ENCODE measurements at regions not wholly inside any gene's neighbourhood (a gene's known extent, or its start where the extent isn't known, plus 50 kb on each side); places are given as distances from the start of the nearest gene placed in this dataset.

DNA sequence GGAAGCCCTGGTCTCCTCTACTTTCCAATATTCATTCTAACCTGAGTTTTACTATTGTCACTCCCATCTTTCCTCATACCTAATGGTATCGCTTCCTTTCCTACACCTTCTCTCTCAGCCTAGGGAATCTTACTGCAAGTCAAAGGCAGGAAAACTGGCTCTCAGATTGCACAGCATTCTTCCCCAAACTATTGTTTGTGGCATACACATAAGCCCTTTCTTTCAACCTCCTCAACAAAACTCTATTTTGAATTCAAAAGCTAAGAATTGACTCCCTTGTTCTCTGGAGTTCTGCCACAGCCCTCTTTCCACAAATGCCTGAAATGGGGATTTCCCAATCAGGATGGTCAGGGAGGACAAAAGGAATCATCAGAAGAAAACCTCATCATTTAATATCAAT lies 181.5 kb downstream of the FAM76B start:
- Histone ChIP-seq H2BK15ac (ENCODE audit: low read length) (no peak overlapping the region), H3K18ac (ENCODE audit: extremely low read depth, low read length) (peak overlapping the region; percentile 62; the same call in 1 of the 2 replicates), H2AK5ac (ENCODE audit: low read depth, low read length) (no peak overlapping the region), H3K27me3 (replicated peaks in 1 of 4; ENCODE audit: control insufficient read depth in 3 of 4, extremely low read depth in 1 of 4, insufficient read depth in 3 of 4, low read length in 3 of 4) (no peaks in the 10 kb centered on the region), H3K4me3 (ENCODE audit: extremely low read depth in 1 of 4, insufficient read depth in 2 of 4, low read depth in 3 of 4, low read length in 4 of 4) (no peak overlapping the region), H4K8ac (ENCODE audit: extremely low read depth, insufficient read depth, low read length) (no peak overlapping the region), H4K91ac (replicated peaks; ENCODE audit: insufficient read length, low read length) (no peak overlapping the region), H4K5ac (ENCODE audit: insufficient read length, low read depth, low read length) (no peak overlapping the region), H3K14ac (ENCODE audit: insufficient read length) (no peak overlapping the region), H3K23ac (ENCODE audit: insufficient read length) (no peak overlapping the region), H4K20me1 (replicated peaks in 1 of 2; ENCODE audit: control insufficient read depth in 1 of 2, insufficient read depth in 2 of 2, low read length in 2 of 2) (no peaks in the 10 kb centered on the region), H3K23me2 (ENCODE audit: low read depth, low read length) (no peaks in the 10 kb centered on the region), H2BK20ac (ENCODE audit: low read length) (no peak overlapping the region; the same call in 1 of the 2 replicates), H3K27ac (ENCODE audit: low read depth, low read length) (no peak overlapping the region), H3K4me2 (ENCODE audit: insufficient read depth in 1 of 2, low read depth in 2 of 2, low read length in 2 of 2) (peak overlapping the region; percentile 24 to 41; a peak in 2 of 4 replicates), H2BK120ac (replicated peaks; ENCODE audit: low read depth, low read length) (no peak overlapping the region), H3K36me3 (ENCODE audit: control insufficient read depth in 2 of 4, insufficient read depth in 4 of 4, low read length in 3 of 4) (no peaks in the 10 kb centered on the region), H3K9me3 (ENCODE audit: insufficient read depth in 2 of 2, low read depth in 1 of 2, low read length in 1 of 2) (no peaks in the 10 kb centered on the region), H3K4ac (replicated peaks; ENCODE audit: insufficient read length, low read depth, low read length) (no peak overlapping the region), H3K4me1 (replicated peaks in 1 of 4; ENCODE audit: control insufficient read depth in 3 of 4, insufficient read depth in 4 of 4, low read length in 3 of 4) (peaks cover 0 to 6% (median 1%) of the 10 kb centered on the region in 4 experiments; a peak in 3 of 7 replicates), H3K56ac (replicated peaks; ENCODE audit: insufficient read length, low read depth, low read length) (no peak overlapping the region), H2AFZ (ENCODE audit: low read length) (peak overlapping the region; percentile 76), H3K79me1 (ENCODE audit: low read depth, low read length) (no peaks in the 10 kb centered on the region), H3K79me2 (ENCODE audit: control insufficient read depth in 1 of 2, insufficient read depth in 2 of 2, low read length in 2 of 2) (no peaks in the 10 kb centered on the region), H3K9ac (replicated peaks in 1 of 4; ENCODE audit: extremely low read depth in 1 of 4, low read depth in 3 of 4, low read length in 3 of 4) (no peak overlapping the region), H2BK12ac (ENCODE audit: low read depth, low read length) (no peak overlapping the region), H2BK5ac (ENCODE audit: low read depth, low read length) (no peak overlapping the region; the same call in 1 of the 2 replicates)
- CTCF ChIA-PET (ENCODE audit: partially characterized antibody), result interaction anchor here (0.7 kb wide), 1 partner anchor 66 kb away, joined by 3 read pairs; no protein-coding TSS in a partner anchor
- FAIRE-seq (no peak), DNase-seq (ENCODE audit: low read depth in 1 of 2, low spot score in 2 of 2) (no peak)
- whole genome bisulfite sequencing, 2 experiments (ENCODE audit: extremely low coverage in 1 of 2, insufficient coverage in 1 of 2, insufficient read length in 1 of 2, insufficient replicate concordance in 2 of 2, low coverage in 1 of 2, low lambda C conversion rate in 2 of 2, missing lambda C conversion rate in 1 of 2), result 67% methylated on average over 1 of the region's 1 CpG; no CpG with 5 or more reads in 1 of the 2 experiments
- POLR2A ChIA-PET (ENCODE audit: partially characterized antibody), result no interaction called here
- TF ChIP-seq CTBP2 (IDR thresholded peaks at IDR 0.05; ENCODE audit: borderline replicate concordance, insufficient read depth, insufficient read length, low read length), result no peak
- no peak for TF ChIP-seq NANOG (IDR thresholded peaks at IDR 0.05; ENCODE audit: insufficient read depth, low read depth, low read length, poor library complexity, severe bottlenecking)
- TF ChIP-seq GABPA (IDR thresholded peaks at IDR 0.05; ENCODE audit: borderline replicate concordance, insufficient read depth, low read length), result no peak
- TF ChIP-seq POLR2AphosphoS5 (IDR thresholded peaks at IDR 0.05; ENCODE audit: low read depth, low read length), result no peak
- no peak for TF ChIP-seq HDAC6 (IDR thresholded peaks at IDR 0.05; ENCODE audit: low read depth, low read length)
- TF ChIP-seq CHD1 (IDR thresholded peaks at IDR 0.05; ENCODE audit: low read depth, low read length), result no peak
- TF ChIP-seq CBX8 (IDR thresholded peaks at IDR 0.05; ENCODE audit: borderline replicate concordance, low read depth, low read length), result no peak
- TF ChIP-seq TCF12 (IDR thresholded peaks at IDR 0.05; ENCODE audit: low read depth, low read length), result no peak
- TF ChIP-seq YY1 (IDR thresholded peaks at IDR 0.05; ENCODE audit: low read depth, low read length), result no peak
- no peak for TF ChIP-seq NRF1 (IDR thresholded peaks at IDR 0.05; ENCODE audit: low read depth, low read length)
- TF ChIP-seq, protein P1, sequence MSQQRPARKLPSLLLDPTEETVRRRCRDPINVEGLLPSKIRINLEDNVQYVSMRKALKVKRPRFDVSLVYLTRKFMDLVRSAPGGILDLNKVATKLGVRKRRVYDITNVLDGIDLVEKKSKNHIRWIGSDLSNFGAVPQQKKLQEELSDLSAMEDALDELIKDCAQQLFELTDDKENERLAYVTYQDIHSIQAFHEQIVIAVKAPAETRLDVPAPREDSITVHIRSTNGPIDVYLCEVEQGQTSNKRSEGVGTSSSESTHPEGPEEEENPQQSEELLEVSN (IDR thresholded peaks at IDR 0.05), result no peak
- no peak for TF ChIP-seq CEBPB (IDR thresholded peaks at IDR 0.05; ENCODE audit: low read depth, low read length)
- TF ChIP-seq SUZ12 (IDR thresholded peaks at IDR 0.05; ENCODE audit: low read length), result no peak
- no peak for TF ChIP-seq FOSL1 (IDR thresholded peaks at IDR 0.05; ENCODE audit: insufficient read depth, low read depth, low read length)
- TF ChIP-seq SIRT6 (IDR thresholded peaks at IDR 0.05; ENCODE audit: low read length), result no peak
